ENCODE measurements at regions not wholly inside any gene's neighbourhood (a gene's known extent, or its start where the extent isn't known, plus 50 kb on each side); places are given as distances from the start of the nearest gene placed in this dataset.

DNA sequence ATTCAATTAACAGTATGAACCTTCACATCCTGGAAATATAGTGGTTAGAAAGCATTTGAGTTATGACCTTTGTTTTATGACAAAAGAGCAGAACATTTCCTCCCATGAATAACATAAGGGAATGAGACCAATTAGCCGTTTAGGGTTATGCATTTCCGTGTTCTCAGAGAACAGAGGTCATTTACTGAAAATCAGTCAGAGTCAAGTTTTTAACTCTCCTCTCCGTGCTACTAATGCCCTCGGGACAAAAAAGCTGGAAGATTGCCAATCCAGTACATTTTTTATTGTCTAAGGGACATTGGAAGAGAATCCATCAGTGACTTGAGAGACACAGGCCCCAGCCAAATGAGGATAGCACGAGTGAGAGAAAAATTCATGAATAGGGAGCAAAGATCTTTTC is 632.7 kb downstream of the RFPL4B start:
- TF ChIP-seq, protein P1, sequence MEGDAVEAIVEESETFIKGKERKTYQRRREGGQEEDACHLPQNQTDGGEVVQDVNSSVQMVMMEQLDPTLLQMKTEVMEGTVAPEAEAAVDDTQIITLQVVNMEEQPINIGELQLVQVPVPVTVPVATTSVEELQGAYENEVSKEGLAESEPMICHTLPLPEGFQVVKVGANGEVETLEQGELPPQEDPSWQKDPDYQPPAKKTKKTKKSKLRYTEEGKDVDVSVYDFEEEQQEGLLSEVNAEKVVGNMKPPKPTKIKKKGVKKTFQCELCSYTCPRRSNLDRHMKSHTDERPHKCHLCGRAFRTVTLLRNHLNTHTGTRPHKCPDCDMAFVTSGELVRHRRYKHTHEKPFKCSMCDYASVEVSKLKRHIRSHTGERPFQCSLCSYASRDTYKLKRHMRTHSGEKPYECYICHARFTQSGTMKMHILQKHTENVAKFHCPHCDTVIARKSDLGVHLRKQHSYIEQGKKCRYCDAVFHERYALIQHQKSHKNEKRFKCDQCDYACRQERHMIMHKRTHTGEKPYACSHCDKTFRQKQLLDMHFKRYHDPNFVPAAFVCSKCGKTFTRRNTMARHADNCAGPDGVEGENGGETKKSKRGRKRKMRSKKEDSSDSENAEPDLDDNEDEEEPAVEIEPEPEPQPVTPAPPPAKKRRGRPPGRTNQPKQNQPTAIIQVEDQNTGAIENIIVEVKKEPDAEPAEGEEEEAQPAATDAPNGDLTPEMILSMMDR (IDR thresholded peaks at IDR 0.05; ENCODE audit: low read depth, low read length): no peak
- no peak overlapping the region for H3K4me3 ChIP-seq (ENCODE audit: low read depth, low read length)

DNA sequence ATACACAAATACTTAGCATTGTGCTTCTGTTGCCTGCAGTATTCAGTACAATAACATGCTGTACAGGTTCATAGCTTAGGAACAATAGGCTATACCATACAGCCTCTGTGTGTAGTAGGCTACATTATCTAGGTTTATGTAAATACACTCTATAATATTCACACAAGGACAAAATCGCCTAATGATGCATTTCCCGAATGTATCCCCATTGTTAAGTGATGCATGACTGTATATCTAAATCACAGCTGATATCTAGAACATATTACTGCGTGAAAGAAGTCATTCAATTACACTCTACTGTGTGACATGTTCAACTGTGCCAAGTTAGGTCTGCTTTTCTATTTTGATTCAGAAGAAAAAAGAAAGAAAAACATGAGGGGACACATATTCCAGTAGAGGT is 633.5 kb downstream of the RFPL4B start:
- H3K4me3 ChIP-seq (ENCODE audit: low read depth, low read length): no peak overlapping the region
- TF ChIP-seq, protein P1 (IDR thresholded peaks at IDR 0.05; ENCODE audit: low read depth, low read length): no peak

DNA sequence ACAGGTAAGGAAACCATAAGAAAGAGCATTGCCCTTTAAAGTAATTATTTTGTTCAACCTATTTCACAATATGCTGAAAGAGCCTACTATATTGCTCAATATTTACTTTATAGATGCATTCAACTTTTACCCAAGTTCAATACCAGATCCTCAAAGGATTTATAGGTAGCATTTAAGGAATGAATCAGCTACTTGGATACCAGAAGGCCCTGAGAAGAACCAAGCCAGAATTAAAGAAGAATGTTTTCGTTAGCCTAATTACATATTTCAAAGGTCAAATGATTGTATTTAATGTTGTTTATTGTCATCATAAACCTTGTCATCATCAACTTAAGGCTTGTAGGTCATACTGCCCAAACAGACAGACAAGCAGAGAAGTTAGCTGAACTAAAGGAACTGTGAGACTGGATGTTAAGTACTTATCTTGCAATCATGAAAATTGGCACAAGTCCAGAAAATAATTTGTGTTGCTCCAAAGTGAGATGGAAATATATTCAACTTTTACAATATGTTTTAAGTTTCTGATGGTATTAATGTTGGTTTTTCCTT is 636.7 kb downstream of the RFPL4B start:
- H3K4me3 ChIP-seq (ENCODE audit: low read depth, low read length): no peak overlapping the region
- TF ChIP-seq, protein P1 (IDR thresholded peaks at IDR 0.05; ENCODE audit: low read depth, low read length): no peak

DNA sequence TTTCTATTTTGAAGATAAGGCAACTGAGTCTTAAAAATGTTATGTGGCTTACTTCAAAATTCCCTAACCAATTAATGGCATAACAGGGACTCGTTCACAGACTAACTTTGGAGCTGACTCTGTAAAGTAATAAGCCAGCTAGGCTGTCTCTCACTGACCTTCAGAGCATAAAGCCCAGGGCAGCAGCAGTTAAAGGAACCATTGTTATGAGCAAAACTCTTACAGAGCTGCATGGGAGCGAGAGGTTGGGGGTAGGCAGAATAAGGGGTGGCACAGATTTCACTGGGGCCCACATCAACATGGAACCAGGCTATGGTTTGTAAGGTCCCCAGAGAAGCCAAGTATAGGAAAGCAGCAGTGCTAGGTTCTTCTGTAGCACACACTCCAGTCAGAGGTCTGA is 637.8 kb downstream of the RFPL4B start:
- H3K4me3 ChIP-seq (ENCODE audit: low read depth, low read length): no peak overlapping the region
- TF ChIP-seq, protein P1 (IDR thresholded peaks at IDR 0.05; ENCODE audit: low read depth, low read length): no peak

GRCh38 chr6:112986321-112986720 is 639.2 kb downstream of the RFPL4B start:
- H3K4me3 ChIP-seq (ENCODE audit: low read depth, low read length): no peak overlapping the region
- TF ChIP-seq, protein P1 (IDR thresholded peaks at IDR 0.05; ENCODE audit: low read depth, low read length): no peak

DNA sequence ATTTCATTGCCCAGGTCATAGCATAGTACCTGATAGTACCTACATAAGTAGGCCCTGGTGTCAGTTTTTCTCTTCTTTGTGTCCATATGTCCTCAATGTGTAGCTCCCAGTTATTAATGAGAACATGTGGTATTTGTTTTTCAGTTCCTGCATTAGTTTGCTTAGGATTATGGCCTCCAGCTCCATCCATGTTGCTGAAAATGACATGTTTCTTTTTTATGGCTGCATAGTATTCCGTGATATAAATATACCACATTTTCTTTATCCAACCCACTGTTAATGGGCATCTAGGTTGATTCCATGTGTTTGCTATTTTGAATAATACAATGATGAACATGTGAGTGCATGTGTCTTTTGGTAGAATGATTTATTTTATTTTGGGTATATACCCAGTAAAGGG is 641.6 kb downstream of the RFPL4B start:
- H3K4me3 ChIP-seq (ENCODE audit: low read depth, low read length): no peak overlapping the region

DNA sequence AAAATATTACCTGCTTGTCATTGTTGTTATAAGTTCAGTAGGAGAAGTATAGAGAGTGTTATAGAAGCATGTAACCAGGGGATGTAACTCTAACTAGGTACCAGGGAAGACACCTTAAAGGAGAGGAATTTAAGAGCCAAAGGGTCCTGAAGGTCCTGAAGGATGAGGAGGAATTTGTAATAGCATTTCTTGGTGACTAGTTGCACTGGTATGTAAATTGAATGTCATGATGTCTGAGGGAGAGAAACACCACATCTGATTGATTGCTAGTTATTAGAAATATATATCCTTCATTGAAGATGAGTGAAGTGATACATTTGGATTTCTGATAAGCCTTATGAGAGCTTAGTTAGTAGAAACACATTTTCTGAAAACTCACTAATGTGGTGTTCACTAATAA is 643.8 kb downstream of the RFPL4B start:
- TF ChIP-seq, protein P1 (IDR thresholded peaks at IDR 0.05; ENCODE audit: low read depth, low read length): no peak
- H3K4me3 ChIP-seq (ENCODE audit: low read depth, low read length): no peak overlapping the region

More for the DNA sequence above, 641.6 kb downstream of the RFPL4B start:
- TF ChIP-seq, protein P1 (IDR thresholded peaks at IDR 0.05; ENCODE audit: low read depth, low read length): no peak
